ENCODE measurements at regions not wholly inside any gene's neighbourhood (a gene's known extent, or its start where the extent isn't known, plus 50 kb on each side); places are given as distances from the start of the nearest gene placed in this dataset.

DNA sequence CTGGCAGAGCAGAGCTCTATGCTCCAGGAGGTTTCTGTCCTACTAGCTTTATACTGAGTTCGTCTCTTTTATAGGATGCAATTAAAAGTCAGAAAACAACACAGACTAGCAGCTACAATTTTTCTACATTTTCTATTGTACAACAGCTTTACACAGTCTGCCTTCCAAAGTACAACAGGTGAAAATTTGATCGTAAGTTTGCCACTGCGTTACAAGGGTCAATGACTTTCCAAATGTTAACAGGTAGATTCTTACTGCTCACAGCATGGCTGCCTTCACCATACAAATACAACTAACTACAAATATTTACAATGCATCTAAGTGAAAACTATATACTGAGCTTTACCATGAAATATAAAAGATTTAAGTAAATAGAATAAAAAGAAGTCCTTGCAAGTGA, 268.6 kb upstream of the SLCO3A1 start:
- TF ChIP-seq TEAD4 (IDR thresholded peaks at IDR 0.05; ENCODE audit: borderline replicate concordance, insufficient read depth), result no peak
- no peak for TF ChIP-seq ZBTB33 (IDR thresholded peaks at IDR 0.05; ENCODE audit: borderline replicate concordance, low read depth)
- TF ChIP-seq SMC3 (IDR thresholded peaks at IDR 0.05; ENCODE audit: low read depth, low read length), result no peak
- no peak for TF ChIP-seq MEF2A (IDR thresholded peaks at IDR 0.05; ENCODE audit: borderline replicate concordance, low read depth)
- TF ChIP-seq, protein P1, sequence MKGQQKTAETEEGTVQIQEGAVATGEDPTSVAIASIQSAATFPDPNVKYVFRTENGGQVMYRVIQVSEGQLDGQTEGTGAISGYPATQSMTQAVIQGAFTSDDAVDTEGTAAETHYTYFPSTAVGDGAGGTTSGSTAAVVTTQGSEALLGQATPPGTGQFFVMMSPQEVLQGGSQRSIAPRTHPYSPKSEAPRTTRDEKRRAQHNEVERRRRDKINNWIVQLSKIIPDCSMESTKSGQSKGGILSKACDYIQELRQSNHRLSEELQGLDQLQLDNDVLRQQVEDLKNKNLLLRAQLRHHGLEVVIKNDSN (IDR thresholded peaks at IDR 0.05; ENCODE audit: borderline replicate concordance, low read depth), result no peak
- no peak for TF ChIP-seq EP300 (IDR thresholded peaks at IDR 0.05; ENCODE audit: borderline replicate concordance in 1 of 2, low read depth in 1 of 2, low read length in 1 of 2)
- TF ChIP-seq RCOR1 (IDR thresholded peaks at IDR 0.05; ENCODE audit: low read length), result no peak
- no peak for TF ChIP-seq SIN3A (IDR thresholded peaks at IDR 0.05; ENCODE audit: borderline replicate concordance, low read depth, low read length)
- TF ChIP-seq POLR2AphosphoS5 (IDR thresholded peaks at IDR 0.05; ENCODE audit: low read depth, low read length), result no peak
- no peak for TF ChIP-seq CTCF (IDR thresholded peaks at IDR 0.05)
- TF ChIP-seq RFX5 (IDR thresholded peaks at IDR 0.05; ENCODE audit: low read length), result no peak
